ENCODE measurements at regions not wholly inside any gene's neighbourhood (a gene's known extent, or its start where the extent isn't known, plus 50 kb on each side); places are given as distances from the start of the nearest gene placed in this dataset.

GRCh38 chr13:106373989-106374572 is 161.4 kb downstream of the EFNB2 start:
- peaks cover 6% of the 10 kb centered on the region for H3K27me3 Mint-ChIP-seq

DNA sequence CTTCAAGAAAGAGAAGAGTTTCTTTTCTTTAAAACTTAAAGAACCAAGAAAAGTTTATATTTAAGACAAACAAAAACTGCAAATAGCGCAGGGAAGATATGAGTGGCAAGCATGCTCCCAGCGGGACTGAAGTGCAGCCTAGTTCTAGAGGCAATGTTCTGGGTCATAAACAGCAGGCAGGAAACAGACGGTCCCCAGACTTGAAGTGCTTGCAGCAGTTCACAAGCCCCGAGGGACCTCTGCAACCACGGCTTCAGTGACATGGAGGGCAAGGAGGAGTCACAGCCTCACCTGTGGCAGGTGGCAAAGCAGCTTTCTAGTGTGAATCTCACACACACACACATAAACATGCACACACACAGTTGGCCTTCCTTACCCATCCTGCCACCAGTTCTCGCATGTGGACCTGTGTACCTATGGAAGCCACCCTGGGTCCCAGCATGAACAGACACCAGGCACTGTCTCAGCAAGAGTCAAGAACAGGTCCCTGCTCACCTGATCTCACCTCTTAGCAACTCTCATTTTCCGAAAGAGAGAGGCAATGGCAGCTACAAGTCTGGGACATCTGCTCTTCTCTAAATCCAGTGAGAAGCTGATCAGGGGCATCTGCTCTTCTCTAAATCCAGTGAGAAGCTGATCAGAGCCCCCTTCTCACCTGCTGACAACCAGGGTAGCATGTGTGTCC is 162.0 kb downstream of the EFNB2 start:
- Mint-ChIP-seq H3K27me3 (peaks cover 7% of the 10 kb centered on the region), H3K36me3 (no peaks in the 10 kb centered on the region), H3K4me1 (ENCODE audit: low read depth) (peaks cover 3% of the 10 kb centered on the region), H3K9me3 (ENCODE audit: low read depth) (no peaks in the 10 kb centered on the region), H3K27ac (no peak overlapping the region), H3K4me3 (no peak overlapping the region)

More at GRCh38 chr13:106373989-106374572, 161.4 kb downstream of the EFNB2 start:
- H3K36me3 Mint-ChIP-seq = no peaks in the 10 kb centered on the region
- H3K27ac Mint-ChIP-seq = no peak overlapping the region
- no peaks in the 10 kb centered on the region for H3K9me3 Mint-ChIP-seq (ENCODE audit: low read depth)
- H3K4me3 Mint-ChIP-seq = no peak overlapping the region
- H3K4me1 Mint-ChIP-seq (ENCODE audit: low read depth) = peaks cover 3% of the 10 kb centered on the region

GRCh38 chr13:106372199-106373155 is 163.0 kb downstream of the EFNB2 start:
- no peak overlapping the region for H3K4me3 Mint-ChIP-seq

DNA sequence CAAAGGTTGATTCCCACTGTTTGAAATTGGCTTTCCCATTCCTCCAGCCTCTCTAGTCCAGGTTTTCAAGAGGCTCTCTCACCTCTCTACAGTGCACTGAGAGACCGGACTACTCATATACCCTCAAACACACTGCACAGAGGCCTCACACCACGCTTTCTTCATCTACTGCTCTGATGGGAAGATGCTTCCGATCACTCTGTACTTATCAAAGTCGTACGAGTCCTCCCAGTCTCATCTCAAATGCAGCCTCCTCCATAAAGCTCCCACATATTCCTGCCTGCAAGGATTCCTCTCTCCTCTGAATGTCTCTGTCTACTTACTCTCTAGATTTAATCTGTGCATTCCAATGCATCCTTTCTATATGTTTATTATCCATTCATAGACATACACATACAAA is 164.4 kb downstream of the EFNB2 start:
- Mint-ChIP-seq H3K4me3 (no peak overlapping the region), H3K9me3 (ENCODE audit: low read depth) (no peaks in the 10 kb centered on the region), H3K27me3 (peaks cover 3% of the 10 kb centered on the region), H3K4me1 (ENCODE audit: low read depth) (peaks cover 3% of the 10 kb centered on the region), H3K36me3 (no peaks in the 10 kb centered on the region), H3K27ac (no peak overlapping the region)

More at GRCh38 chr13:106372199-106373155, 163.0 kb downstream of the EFNB2 start:
- H3K9me3 Mint-ChIP-seq (ENCODE audit: low read depth) = no peaks in the 10 kb centered on the region
- H3K4me1 Mint-ChIP-seq (ENCODE audit: low read depth) = peaks cover 3% of the 10 kb centered on the region
- H3K27ac Mint-ChIP-seq = no peak overlapping the region
- H3K27me3 Mint-ChIP-seq = peaks cover 3% of the 10 kb centered on the region
- no peaks in the 10 kb centered on the region for H3K36me3 Mint-ChIP-seq

DNA sequence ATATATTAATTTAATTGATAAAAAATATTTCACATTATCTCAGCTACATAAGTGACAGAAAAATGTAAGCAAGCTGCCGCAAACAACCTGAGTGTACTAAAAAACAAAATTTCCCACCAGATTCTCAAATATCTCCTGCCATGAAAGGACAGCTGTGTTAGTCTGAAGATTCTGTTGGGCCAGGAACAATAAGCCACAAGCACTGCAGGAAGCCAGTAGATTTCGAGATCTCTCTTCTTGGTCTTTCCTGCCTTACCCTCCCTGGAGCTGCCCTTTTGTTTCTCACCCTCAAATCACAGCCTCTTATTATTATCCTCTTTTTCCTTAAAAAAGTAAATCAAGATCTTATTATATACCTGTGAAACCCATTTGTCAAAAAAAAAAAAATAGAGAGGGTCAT is 165.6 kb downstream of the EFNB2 start:
- peaks cover 3% of the 10 kb centered on the region for H3K4me1 Mint-ChIP-seq (ENCODE audit: low read depth)
- H3K27ac Mint-ChIP-seq = no peak overlapping the region
- H3K27me3 Mint-ChIP-seq = peaks cover 3% of the 10 kb centered on the region
- H3K36me3 Mint-ChIP-seq = no peaks in the 10 kb centered on the region
- H3K9me3 Mint-ChIP-seq (ENCODE audit: low read depth) = peaks cover 6% of the 10 kb centered on the region
- H3K4me3 Mint-ChIP-seq = no peak overlapping the region

DNA sequence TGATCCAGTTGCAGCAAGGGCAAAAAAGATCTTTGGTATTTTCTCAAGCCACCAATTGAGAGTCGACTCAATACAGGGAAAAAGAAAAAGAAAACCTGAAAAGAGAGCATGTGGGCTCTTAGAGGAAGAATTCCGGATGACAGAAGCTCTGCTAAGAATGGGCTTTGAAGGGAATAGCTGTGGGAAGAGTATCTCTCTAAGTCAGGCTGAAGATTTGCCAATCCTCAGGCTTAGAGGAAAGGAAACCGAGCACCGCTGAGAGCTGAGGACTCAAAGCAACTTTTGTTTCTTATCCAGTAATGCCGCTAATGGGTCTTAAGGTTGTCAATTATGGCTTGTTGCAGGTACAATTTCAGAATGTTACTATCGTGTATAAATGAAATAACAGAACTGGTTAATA is 166.4 kb downstream of the EFNB2 start:
- Mint-ChIP-seq H3K9me3 (ENCODE audit: low read depth) (peaks cover 8% of the 10 kb centered on the region), H3K36me3 (no peaks in the 10 kb centered on the region), H3K27me3 (peaks cover 3% of the 10 kb centered on the region), H3K4me3 (no peak overlapping the region), H3K4me1 (ENCODE audit: low read depth) (peaks cover under 1% of the 10 kb centered on the region), H3K27ac (no peak overlapping the region)

- Mint-ChIP-seq H3K27me3 (peaks cover 3% of the 10 kb centered on the region), H3K27ac (no peak overlapping the region), H3K4me1 (ENCODE audit: low read depth) (no peaks in the 10 kb centered on the region), H3K4me3 (no peak overlapping the region), H3K36me3 (no peaks in the 10 kb centered on the region), H3K9me3 (ENCODE audit: low read depth) (peaks cover 8% of the 10 kb centered on the region)
Observed at GRCh38 chr13:106367361-106367971, 168.0 kb downstream of the EFNB2 start.

DNA sequence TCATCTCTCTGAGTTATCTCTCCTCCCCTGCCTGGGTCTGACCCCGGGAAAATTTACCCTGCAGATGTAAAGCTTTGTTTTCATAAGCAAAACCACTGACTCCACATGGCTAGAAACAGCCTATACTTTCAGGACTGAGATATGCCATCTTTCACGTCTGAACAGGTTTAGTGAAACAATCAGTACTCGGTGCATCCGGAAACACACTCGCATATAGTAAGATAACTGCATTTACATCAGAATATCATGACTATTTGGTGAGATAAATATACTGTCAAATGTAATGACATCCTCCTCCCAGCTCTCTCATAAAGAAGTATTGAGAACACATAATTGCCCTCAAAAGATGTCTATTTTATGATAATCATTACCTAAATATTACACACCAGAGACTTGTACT is 172.8 kb downstream of the EFNB2 start:
- Mint-ChIP-seq H3K27ac (no peak overlapping the region), H3K4me1 (ENCODE audit: low read depth) (no peaks in the 10 kb centered on the region), H3K27me3 (no peaks in the 10 kb centered on the region), H3K4me3 (no peak overlapping the region), H3K36me3 (no peaks in the 10 kb centered on the region), H3K9me3 (ENCODE audit: low read depth) (peaks cover 8% of the 10 kb centered on the region)

DNA sequence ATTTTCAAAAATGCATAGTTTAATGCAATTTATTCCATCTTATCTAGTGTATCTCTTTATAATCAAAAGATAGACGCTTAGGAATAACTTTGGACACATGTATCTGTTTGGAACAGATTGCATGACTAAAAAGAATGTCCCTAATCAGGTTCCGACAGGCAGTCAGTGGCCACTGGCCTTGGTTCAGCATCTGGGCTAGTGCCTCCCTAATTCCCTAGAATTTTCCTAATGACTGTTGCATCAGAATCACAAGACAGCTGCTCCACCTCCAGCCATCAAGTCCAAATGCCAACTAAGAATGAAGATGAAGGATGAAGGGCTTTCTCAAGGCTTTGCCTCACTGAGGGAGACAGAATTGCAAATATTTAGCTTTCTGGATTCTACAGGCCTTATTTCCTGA is 173.8 kb downstream of the EFNB2 start:
- no peak overlapping the region for H3K4me3 Mint-ChIP-seq
- H3K4me1 Mint-ChIP-seq (ENCODE audit: low read depth) = no peaks in the 10 kb centered on the region
- no peaks in the 10 kb centered on the region for H3K27me3 Mint-ChIP-seq
- H3K9me3 Mint-ChIP-seq (ENCODE audit: low read depth) = peaks cover 8% of the 10 kb centered on the region
- H3K27ac Mint-ChIP-seq = no peak overlapping the region
- no peaks in the 10 kb centered on the region for H3K36me3 Mint-ChIP-seq

DNA sequence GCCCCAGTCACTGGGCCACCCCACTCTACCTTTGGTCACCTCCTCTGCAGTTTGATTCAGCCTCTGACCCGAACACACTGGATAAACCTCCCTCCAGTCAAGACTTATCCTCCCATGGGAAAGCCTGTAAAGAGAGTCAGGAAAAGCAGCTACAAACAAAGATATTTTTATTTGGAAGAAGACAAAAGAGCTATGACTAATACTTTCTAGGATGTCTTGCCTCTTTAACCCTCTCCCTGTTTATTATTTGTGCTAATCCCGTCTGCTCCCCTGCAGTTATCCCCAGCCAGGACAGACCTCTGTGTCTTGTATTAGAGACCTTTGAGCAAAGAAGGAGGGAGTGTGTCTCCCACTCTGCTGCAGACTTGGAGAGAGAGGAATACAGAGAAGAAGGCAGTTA is 178.3 kb downstream of the EFNB2 start:
- H3K36me3 Mint-ChIP-seq = no peaks in the 10 kb centered on the region
- H3K4me3 Mint-ChIP-seq = no peak overlapping the region
- H3K27ac Mint-ChIP-seq = no peak overlapping the region
- no peaks in the 10 kb centered on the region for H3K9me3 Mint-ChIP-seq (ENCODE audit: low read depth)
- H3K4me1 Mint-ChIP-seq (ENCODE audit: low read depth) = no peaks in the 10 kb centered on the region
- H3K27me3 Mint-ChIP-seq = peaks cover 4% of the 10 kb centered on the region

- H3K4me3 Mint-ChIP-seq = no peak overlapping the region
- no peak overlapping the region for H3K27ac Mint-ChIP-seq
- H3K27me3 Mint-ChIP-seq = peaks cover 8% of the 10 kb centered on the region
- H3K9me3 Mint-ChIP-seq (ENCODE audit: low read depth) = no peaks in the 10 kb centered on the region
- H3K36me3 Mint-ChIP-seq = no peaks in the 10 kb centered on the region
- H3K4me1 Mint-ChIP-seq (ENCODE audit: low read depth) = no peaks in the 10 kb centered on the region
Observed at GRCh38 chr13:106355866-106356265, 179.6 kb downstream of the EFNB2 start.

DNA sequence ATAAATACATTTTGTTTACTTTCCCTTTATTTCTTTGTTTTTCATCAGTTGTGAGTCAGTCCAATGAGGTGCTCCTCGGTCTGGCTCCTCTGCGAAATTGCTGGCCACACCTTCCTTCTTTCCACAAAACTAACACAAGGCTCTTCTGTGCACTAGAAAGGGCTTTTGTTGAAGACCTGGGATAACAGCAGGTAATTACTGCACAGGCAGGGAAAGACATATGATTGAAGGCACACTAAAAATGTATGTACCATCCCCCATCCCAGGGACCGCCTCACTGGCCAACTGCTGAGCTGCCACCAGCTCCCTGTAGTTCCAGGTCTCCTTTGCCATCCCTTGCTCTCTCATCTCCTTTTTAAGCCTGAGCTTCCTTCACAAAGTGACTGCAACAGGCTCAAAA is 180.5 kb downstream of the EFNB2 start:
- Mint-ChIP-seq H3K27me3 (peaks cover 10% of the 10 kb centered on the region), H3K4me1 (ENCODE audit: low read depth) (no peaks in the 10 kb centered on the region), H3K27ac (no peak overlapping the region), H3K9me3 (ENCODE audit: low read depth) (no peaks in the 10 kb centered on the region), H3K36me3 (no peaks in the 10 kb centered on the region), H3K4me3 (no peak overlapping the region)

GRCh38 chr13:106352850-106353249 is 182.6 kb downstream of the EFNB2 start:
- Mint-ChIP-seq H3K27me3 (peaks cover 16% of the 10 kb centered on the region), H3K27ac (no peak overlapping the region)

DNA sequence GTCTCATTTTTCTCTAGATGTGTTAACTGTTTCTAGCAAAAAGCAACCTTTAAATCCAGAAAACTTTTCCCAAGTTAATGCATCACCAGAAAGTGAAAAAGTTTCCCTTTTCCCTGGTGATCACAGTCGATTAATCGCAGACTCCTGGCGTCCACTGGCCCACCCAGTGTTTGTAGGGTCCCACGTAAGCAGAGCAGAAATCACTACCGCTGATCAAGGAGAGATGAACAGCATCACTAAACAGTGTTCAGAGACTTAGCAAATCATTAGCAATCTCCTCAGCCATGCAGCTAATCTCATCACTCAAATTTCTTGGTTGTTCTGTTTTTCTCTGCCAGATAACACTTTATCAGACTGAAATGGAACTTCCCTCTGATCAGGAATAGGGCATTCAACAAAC is 184.2 kb downstream of the EFNB2 start:
- Mint-ChIP-seq H3K27me3 (peaks cover 16% of the 10 kb centered on the region), H3K27ac (no peak overlapping the region), H3K36me3 (no peaks in the 10 kb centered on the region), H3K9me3 (ENCODE audit: low read depth) (no peaks in the 10 kb centered on the region), H3K4me3 (no peak overlapping the region), H3K4me1 (ENCODE audit: low read depth) (peaks cover 4% of the 10 kb centered on the region)

More at GRCh38 chr13:106352850-106353249, 182.6 kb downstream of the EFNB2 start:
- Mint-ChIP-seq H3K4me3 (no peak overlapping the region), H3K9me3 (ENCODE audit: low read depth) (no peaks in the 10 kb centered on the region), H3K4me1 (ENCODE audit: low read depth) (peaks cover 4% of the 10 kb centered on the region), H3K36me3 (no peaks in the 10 kb centered on the region)

GRCh38 chr13:106350208-106350607 is 185.3 kb downstream of the EFNB2 start:
- H3K4me1 Mint-ChIP-seq (ENCODE audit: low read depth) = peaks cover 4% of the 10 kb centered on the region
- no peak overlapping the region for H3K27ac Mint-ChIP-seq
- H3K27me3 Mint-ChIP-seq = peaks cover 17% of the 10 kb centered on the region
- no peak overlapping the region for H3K4me3 Mint-ChIP-seq
- no peaks in the 10 kb centered on the region for H3K36me3 Mint-ChIP-seq
- no peaks in the 10 kb centered on the region for H3K9me3 Mint-ChIP-seq (ENCODE audit: low read depth)
